ENCODE measurements at regions not wholly inside any gene's neighbourhood (a gene's known extent, or its start where the extent isn't known, plus 50 kb on each side); places are given as distances from the start of the nearest gene placed in this dataset.

DNA sequence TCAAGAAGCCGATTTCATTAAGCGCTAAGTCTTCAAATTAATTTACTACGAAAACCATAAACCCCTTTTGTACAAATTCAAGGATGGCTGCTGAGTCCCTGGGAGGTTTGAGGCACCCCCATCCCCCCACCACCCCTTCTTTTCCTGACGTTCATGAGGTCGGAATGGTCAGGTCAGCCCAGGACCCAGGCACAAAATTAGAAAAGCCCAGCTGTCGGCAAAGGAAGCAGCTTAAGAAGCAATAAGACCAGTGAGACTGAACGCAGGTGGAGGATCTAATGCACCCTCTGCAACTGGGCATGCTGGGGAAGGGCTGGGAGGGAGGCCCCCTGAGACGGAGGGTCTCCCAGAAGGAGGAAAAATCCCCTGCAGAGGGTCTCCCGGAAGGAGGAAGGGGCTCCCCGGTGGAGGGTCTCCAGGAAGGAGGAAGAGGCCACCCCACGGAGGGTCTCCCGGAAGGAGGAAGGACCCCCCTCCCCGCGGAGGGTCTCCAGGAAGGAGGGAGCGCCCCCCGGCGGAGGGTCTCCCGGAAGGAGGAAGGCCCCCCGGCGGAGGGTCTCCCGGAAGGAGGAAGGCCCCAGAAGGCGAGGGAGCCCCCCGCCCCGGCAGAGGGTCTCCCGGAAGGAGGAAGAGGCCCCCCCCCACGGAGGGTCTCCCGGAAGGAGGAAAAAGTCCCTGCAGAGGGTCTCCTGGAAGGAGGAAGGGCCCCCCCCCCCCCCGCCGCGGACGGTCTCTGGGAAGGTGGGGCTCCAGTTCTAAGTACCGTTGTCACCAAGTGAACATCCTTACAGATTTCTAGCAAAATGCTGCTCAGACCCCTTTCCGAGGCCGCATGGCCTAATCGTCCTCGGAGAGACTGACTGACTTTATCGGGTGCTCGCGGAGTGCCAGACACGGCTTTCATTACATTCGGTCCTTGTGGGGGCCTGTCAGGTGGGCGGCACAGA lies 74.4 kb upstream of the FCN1 start:
- TF ChIP-seq, protein P1, sequence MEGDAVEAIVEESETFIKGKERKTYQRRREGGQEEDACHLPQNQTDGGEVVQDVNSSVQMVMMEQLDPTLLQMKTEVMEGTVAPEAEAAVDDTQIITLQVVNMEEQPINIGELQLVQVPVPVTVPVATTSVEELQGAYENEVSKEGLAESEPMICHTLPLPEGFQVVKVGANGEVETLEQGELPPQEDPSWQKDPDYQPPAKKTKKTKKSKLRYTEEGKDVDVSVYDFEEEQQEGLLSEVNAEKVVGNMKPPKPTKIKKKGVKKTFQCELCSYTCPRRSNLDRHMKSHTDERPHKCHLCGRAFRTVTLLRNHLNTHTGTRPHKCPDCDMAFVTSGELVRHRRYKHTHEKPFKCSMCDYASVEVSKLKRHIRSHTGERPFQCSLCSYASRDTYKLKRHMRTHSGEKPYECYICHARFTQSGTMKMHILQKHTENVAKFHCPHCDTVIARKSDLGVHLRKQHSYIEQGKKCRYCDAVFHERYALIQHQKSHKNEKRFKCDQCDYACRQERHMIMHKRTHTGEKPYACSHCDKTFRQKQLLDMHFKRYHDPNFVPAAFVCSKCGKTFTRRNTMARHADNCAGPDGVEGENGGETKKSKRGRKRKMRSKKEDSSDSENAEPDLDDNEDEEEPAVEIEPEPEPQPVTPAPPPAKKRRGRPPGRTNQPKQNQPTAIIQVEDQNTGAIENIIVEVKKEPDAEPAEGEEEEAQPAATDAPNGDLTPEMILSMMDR (IDR thresholded peaks at IDR 0.05; ENCODE audit: insufficient read depth, low read depth, low read length) = no peak
- no peak overlapping the region for H3K4me3 ChIP-seq (ENCODE audit: low read depth, low read length)
- no peak for DNase-seq (ENCODE audit: low read depth)

DNA sequence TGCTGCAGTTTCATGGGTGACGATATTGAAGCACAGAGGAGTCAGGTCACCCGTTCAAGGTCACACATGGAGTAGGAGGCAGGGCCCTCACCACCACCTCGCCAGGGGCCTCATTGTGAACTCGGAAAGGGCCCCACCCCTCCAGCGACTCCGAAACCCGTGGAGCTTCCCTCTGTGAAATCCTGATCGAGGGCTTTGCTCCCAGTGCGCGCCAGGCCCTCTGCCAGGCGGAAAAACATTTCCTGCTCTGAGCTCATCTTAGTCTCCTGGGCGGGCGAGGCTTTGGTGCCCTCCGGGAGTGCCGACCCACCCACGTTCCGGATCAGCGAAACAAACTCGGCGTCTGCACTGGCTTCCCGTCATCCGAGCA lies 75.0 kb upstream of the FCN1 start:
- no peak for DNase-seq (ENCODE audit: low read depth)
- no peak overlapping the region for H3K4me3 ChIP-seq (ENCODE audit: low read depth, low read length)

DNA sequence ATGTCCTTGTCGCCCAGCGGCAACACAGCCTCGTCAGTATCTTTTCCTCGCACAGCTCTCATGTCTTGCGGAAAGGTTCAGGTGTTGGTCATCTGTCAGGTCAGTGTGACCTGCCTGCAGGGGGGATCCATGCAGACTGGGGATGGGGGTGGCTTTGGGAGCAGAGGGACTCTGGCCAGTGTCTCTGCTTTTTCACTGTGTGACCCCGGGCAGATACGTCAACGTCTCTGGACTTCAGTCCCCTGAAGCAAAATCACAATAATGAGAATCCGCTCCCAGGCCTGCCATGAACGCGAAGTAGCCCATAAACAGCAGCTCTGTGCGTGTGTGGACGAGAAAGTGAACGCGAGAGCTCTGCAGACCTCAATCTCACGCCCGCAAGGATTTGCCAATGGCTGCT lies 75.7 kb upstream of the FCN1 start:
- DNase-seq (ENCODE audit: low read depth) = no peak
- TF ChIP-seq, protein P1 (IDR thresholded peaks at IDR 0.05; ENCODE audit: insufficient read depth, low read depth, low read length) = no peak
- no peak overlapping the region for H3K4me3 ChIP-seq (ENCODE audit: low read depth, low read length)

More for the DNA sequence above, 75.0 kb upstream of the FCN1 start:
- TF ChIP-seq, protein P1 (IDR thresholded peaks at IDR 0.05; ENCODE audit: insufficient read depth, low read depth, low read length) = no peak

DNA sequence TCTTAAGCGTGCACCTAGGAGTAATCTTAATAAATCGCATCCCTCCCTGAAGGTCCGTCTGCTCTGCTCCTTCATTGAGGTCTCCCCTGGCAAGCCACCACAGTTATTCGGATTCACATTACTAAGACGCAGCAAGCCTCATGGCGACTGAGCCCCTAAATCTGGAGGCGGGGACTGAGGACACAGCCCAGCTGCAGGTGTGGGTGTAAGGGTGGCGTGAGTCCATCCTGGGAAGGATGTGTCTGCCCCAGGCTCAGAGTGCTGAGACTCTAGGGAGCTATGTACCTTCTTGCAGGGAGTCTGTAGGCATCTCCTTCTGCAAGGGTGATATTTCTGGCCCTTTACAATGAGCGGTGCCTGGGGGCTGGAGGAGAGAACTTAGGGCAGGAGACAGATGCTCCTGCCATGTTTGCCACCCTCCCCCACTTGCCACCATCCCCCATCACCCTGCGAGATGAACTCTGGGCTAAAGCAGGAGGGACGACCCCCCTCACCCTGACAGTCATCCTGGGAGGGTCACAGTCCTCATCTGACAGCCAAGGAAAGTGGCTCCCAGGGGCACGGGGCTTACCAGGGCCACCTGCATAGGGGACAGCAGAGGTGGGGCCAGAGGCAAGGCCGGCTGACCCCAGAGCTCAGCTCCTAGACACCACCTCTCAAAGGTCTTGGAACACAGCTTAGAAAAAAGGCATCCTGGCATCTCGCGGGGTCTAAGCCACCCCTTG lies 76.4 kb upstream of the FCN1 start:
- TF ChIP-seq, protein P1 (IDR thresholded peaks at IDR 0.05; ENCODE audit: insufficient read depth, low read depth, low read length) = no peak
- no peak for DNase-seq (ENCODE audit: low read depth)

DNA sequence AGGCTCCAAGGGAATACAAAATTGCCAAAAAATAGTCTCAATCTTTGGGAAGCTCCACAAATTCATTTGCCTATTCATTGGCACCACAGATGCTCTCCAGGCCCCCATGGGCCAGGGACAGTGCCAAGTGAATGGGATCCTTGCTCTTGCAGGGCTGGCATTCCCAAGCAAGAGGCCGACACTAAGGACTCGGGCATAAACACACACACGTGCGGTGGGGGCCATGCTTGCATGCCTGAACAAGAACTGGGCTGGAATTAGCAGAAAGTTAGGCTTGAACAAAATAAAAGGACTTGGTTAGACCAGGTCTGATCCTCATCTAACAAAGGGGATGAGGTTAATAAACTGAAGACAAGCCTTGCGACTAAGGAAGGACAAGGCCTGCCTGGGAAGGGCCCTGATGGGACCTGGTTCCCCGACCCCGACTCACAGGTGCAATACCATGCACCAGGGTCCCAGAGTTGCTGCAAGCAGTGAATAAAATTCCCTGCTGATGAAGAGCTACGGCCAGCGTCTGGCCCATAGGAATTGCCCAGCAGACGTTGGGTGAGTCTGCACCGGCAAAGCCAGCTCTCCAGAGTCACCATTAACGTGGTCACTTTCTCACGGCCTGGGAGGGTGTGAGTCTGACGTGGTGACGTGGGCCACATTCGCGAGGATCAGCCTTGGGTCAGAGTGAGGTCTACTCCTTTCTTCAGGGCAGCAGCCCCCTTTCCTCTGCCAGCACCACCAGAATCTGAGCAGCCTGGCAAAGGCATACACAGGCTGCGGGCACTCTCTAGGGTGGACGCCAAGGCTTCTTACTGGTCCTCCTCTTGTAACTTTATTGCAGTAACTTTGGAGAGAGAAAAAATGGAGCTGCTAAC lies 77.4 kb upstream of the FCN1 start:
- no peak overlapping the region for H3K4me3 ChIP-seq (ENCODE audit: low read depth, low read length)
- TF ChIP-seq, protein P1 (IDR thresholded peaks at IDR 0.05; ENCODE audit: insufficient read depth, low read depth, low read length) = no peak
- no peak for DNase-seq (ENCODE audit: low read depth)

More for the DNA sequence above, 76.4 kb upstream of the FCN1 start:
- H3K4me3 ChIP-seq (ENCODE audit: low read depth, low read length) = no peak overlapping the region

DNA sequence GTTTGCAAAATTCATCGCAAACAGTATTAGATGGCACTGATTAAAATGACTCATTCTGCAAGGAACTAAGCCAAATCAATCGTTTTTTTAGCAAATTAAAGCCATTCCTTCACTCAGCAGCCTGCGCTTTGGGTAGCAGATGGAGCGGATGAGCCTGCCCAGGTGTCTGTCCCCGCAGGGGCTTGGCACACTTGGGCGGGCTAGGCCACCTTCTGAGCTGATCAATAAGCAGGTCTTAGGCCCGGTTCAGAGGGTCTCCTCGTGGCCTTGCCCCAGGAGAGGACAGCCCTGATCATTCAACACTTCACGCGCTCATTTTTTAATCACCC lies 78.0 kb upstream of the FCN1 start:
- H3K4me3 ChIP-seq (ENCODE audit: low read depth, low read length) = no peak overlapping the region
- TF ChIP-seq, protein P1 (IDR thresholded peaks at IDR 0.05; ENCODE audit: insufficient read depth, low read depth, low read length) = no peak
- no peak for DNase-seq (ENCODE audit: low read depth)

All from fibroblast of villous mesenchyme (primary cell).